ENCODE measurements at regions not wholly inside any gene's neighbourhood (a gene's known extent, or its start where the extent isn't known, plus 50 kb on each side); places are given as distances from the start of the nearest gene placed in this dataset.

- Histone ChIP-seq H3K27me3 (ENCODE audit: control insufficient read depth, insufficient read depth, low read length) (no peaks in the 10 kb centered on the region), H3K4me1 (ENCODE audit: control insufficient read depth, insufficient read depth, low read length) (no peaks in the 10 kb centered on the region), H3K27ac (ENCODE audit: low read depth, low read length) (no peak overlapping the region), H3K36me3 (ENCODE audit: control insufficient read depth, insufficient read depth, low read length) (no peaks in the 10 kb centered on the region), H3K9me3 (ENCODE audit: control insufficient read depth, insufficient read depth, low read length) (no peaks in the 10 kb centered on the region), H3K4me3 (ENCODE audit: low read depth, low read length) (no peak overlapping the region)
- DNase-seq (ENCODE audit: low read depth in 4 of 6, low spot score in 6 of 6), result no peak
- WGBS (ENCODE audit: insufficient coverage), result 84% methylated on average over 2 of the region's 2 CpGs
These were observed 214.5 kb upstream of the PUM3 start for GRCh38 chr9:3058409-3058808.

- Histone ChIP-seq H3K4me3 (ENCODE audit: low read depth, low read length) (no peak overlapping the region), H3K36me3 (ENCODE audit: control insufficient read depth, insufficient read depth, low read length) (no peaks in the 10 kb centered on the region), H3K27ac (ENCODE audit: low read depth, low read length) (no peak overlapping the region), H3K9me3 (ENCODE audit: control insufficient read depth, insufficient read depth, low read length) (no peaks in the 10 kb centered on the region), H3K27me3 (ENCODE audit: control insufficient read depth, insufficient read depth, low read length) (no peaks in the 10 kb centered on the region), H3K4me1 (ENCODE audit: control insufficient read depth, insufficient read depth, low read length) (no peaks in the 10 kb centered on the region)
- WGBS (ENCODE audit: insufficient coverage), result 100% methylated on average over 2 of the region's 6 CpGs
- DNase-seq (ENCODE audit: low read depth in 4 of 6, low spot score in 6 of 6), result no peak
These were observed 210.2 kb upstream of the PUM3 start for GRCh38 chr9:3054017-3054586.

DNA sequence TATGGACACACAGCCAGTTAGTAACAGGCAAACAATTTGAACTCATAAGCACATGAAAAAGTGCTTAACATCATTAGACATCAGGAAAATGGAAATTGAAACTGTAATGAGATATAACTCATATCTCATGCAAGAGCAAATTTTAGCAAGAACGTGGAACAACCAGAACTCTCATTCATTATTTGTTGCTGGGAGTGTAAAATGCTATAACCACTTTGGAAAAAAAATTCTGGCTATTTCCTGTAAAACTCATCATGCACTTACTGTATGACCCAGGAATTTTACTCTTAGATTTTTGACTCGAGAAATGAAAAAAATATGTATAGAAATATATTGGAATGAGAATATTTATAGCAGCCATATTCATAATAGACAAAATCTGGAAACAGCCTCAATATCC, 205.7 kb upstream of the PUM3 start:
- Histone ChIP-seq H3K27ac (ENCODE audit: low read depth, low read length) (no peak overlapping the region), H3K9me3 (ENCODE audit: control insufficient read depth, insufficient read depth, low read length) (no peaks in the 10 kb centered on the region), H3K4me1 (ENCODE audit: control insufficient read depth, insufficient read depth, low read length) (no peaks in the 10 kb centered on the region), H3K27me3 (ENCODE audit: control insufficient read depth, insufficient read depth, low read length) (no peaks in the 10 kb centered on the region), H3K4me3 (ENCODE audit: low read depth, low read length) (no peak overlapping the region), H3K36me3 (ENCODE audit: control insufficient read depth, insufficient read depth, low read length) (no peaks in the 10 kb centered on the region)
- WGBS (ENCODE audit: insufficient coverage), result no CpG with 5 or more reads among the region's 2 CpGs
- no peak for DNase-seq (ENCODE audit: low read depth in 4 of 6, low spot score in 6 of 6)

- Histone ChIP-seq H3K36me3 (ENCODE audit: control insufficient read depth, insufficient read depth, low read length) (no peaks in the 10 kb centered on the region), H3K27me3 (ENCODE audit: control insufficient read depth, insufficient read depth, low read length) (no peaks in the 10 kb centered on the region), H3K9me3 (ENCODE audit: control insufficient read depth, insufficient read depth, low read length) (no peaks in the 10 kb centered on the region), H3K27ac (ENCODE audit: low read depth, low read length) (no peak overlapping the region), H3K4me1 (ENCODE audit: control insufficient read depth, insufficient read depth, low read length) (no peaks in the 10 kb centered on the region), H3K4me3 (ENCODE audit: low read depth, low read length) (no peak overlapping the region)
- WGBS (ENCODE audit: insufficient coverage), result no CpG with 5 or more reads among the region's 3 CpGs
- no peak for DNase-seq (ENCODE audit: low read depth in 4 of 6, low spot score in 6 of 6)
These were observed 204.0 kb upstream of the PUM3 start for GRCh38 chr9:3047912-3048311.

DNA sequence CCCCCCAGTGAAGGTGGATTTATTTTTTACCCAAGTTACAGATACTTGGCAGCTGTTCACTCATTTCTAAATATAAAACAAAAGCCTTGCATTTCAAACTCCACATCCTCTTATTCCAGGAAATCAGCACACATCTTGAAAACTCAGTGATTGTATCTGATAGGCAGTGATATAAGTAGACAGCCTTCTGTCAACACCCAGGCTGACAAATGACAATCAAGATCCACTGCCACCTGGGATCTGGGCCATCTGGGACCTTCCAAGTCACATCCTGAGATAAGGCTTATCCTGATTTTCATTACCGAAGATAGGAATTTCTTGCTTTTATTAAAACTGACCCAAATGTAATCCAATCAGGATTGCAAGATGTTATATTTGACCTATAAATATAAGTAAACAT, 201.3 kb upstream of the PUM3 start:
- Histone ChIP-seq H3K27ac (ENCODE audit: low read depth, low read length) (no peak overlapping the region), H3K27me3 (ENCODE audit: control insufficient read depth, insufficient read depth, low read length) (no peaks in the 10 kb centered on the region), H3K4me3 (ENCODE audit: low read depth, low read length) (no peak overlapping the region), H3K4me1 (ENCODE audit: control insufficient read depth, insufficient read depth, low read length) (no peaks in the 10 kb centered on the region), H3K9me3 (ENCODE audit: control insufficient read depth, insufficient read depth, low read length) (no peaks in the 10 kb centered on the region), H3K36me3 (ENCODE audit: control insufficient read depth, insufficient read depth, low read length) (no peaks in the 10 kb centered on the region)
- WGBS (ENCODE audit: insufficient coverage), result no CpG with 5 or more reads among the region's 1 CpG
- peak in 1 of 6 donors; percentile 30 for DNase-seq (ENCODE audit: low read depth in 4 of 6, low spot score in 6 of 6)

GRCh38 chr9:3043369-3043768, 199.5 kb upstream of the PUM3 start:
- WGBS (ENCODE audit: insufficient coverage), result no CpG with 5 or more reads among the region's 4 CpGs
- H3K27ac ChIP-seq (ENCODE audit: low read depth, low read length), result no peak overlapping the region
- H3K4me3 ChIP-seq (ENCODE audit: low read depth, low read length), result no peak overlapping the region
- no peaks in the 10 kb centered on the region for H3K27me3 ChIP-seq (ENCODE audit: control insufficient read depth, insufficient read depth, low read length)
- H3K9me3 ChIP-seq (ENCODE audit: control insufficient read depth, insufficient read depth, low read length), result no peaks in the 10 kb centered on the region
- no peak for DNase-seq (ENCODE audit: low read depth in 4 of 6, low spot score in 6 of 6)
- no peaks in the 10 kb centered on the region for H3K4me1 ChIP-seq (ENCODE audit: control insufficient read depth, insufficient read depth, low read length)
- H3K36me3 ChIP-seq (ENCODE audit: control insufficient read depth, insufficient read depth, low read length), result no peaks in the 10 kb centered on the region

- Histone ChIP-seq H3K27me3 (ENCODE audit: control insufficient read depth, insufficient read depth, low read length) (no peaks in the 10 kb centered on the region), H3K4me3 (ENCODE audit: low read depth, low read length) (no peak overlapping the region), H3K9me3 (ENCODE audit: control insufficient read depth, insufficient read depth, low read length) (no peaks in the 10 kb centered on the region), H3K36me3 (ENCODE audit: control insufficient read depth, insufficient read depth, low read length) (no peaks in the 10 kb centered on the region), H3K27ac (ENCODE audit: low read depth, low read length) (no peak overlapping the region), H3K4me1 (ENCODE audit: control insufficient read depth, insufficient read depth, low read length) (no peaks in the 10 kb centered on the region)
- no CpG with 5 or more reads among the region's 3 CpGs for WGBS (ENCODE audit: insufficient coverage)
- peak in 1 of 6 donors; percentile 39 for DNase-seq (ENCODE audit: low read depth in 4 of 6, low spot score in 6 of 6)
These were observed 196.9 kb upstream of the PUM3 start for GRCh38 chr9:3040761-3041160.

GRCh38 chr9:3036333-3036700, 192.4 kb upstream of the PUM3 start:
- Histone ChIP-seq H3K4me3 (ENCODE audit: low read depth, low read length) (no peak overlapping the region), H3K27me3 (ENCODE audit: control insufficient read depth, insufficient read depth, low read length) (no peaks in the 10 kb centered on the region), H3K36me3 (ENCODE audit: control insufficient read depth, insufficient read depth, low read length) (no peaks in the 10 kb centered on the region), H3K9me3 (ENCODE audit: control insufficient read depth, insufficient read depth, low read length) (no peaks in the 10 kb centered on the region), H3K4me1 (ENCODE audit: control insufficient read depth, insufficient read depth, low read length) (no peaks in the 10 kb centered on the region), H3K27ac (ENCODE audit: low read depth, low read length) (no peak overlapping the region)
- WGBS (ENCODE audit: insufficient coverage), result no CpG with 5 or more reads among the region's 1 CpG
- no peak for DNase-seq (ENCODE audit: low read depth in 4 of 6, low spot score in 6 of 6)

GRCh38 chr9:3035579-3036332, 191.9 kb upstream of the PUM3 start:
- DNase-seq (ENCODE audit: low read depth in 4 of 6, low spot score in 6 of 6), result peak in 2 of 6 donors; percentile 17 to 35
- Histone ChIP-seq H3K36me3 (ENCODE audit: control insufficient read depth, insufficient read depth, low read length) (no peaks in the 10 kb centered on the region), H3K27ac (ENCODE audit: low read depth, low read length) (no peak overlapping the region), H3K4me1 (ENCODE audit: control insufficient read depth, insufficient read depth, low read length) (no peaks in the 10 kb centered on the region), H3K4me3 (ENCODE audit: low read depth, low read length) (no peak overlapping the region), H3K27me3 (ENCODE audit: control insufficient read depth, insufficient read depth, low read length) (no peaks in the 10 kb centered on the region), H3K9me3 (ENCODE audit: control insufficient read depth, insufficient read depth, low read length) (no peaks in the 10 kb centered on the region)
- 65% methylated on average over 2 of the region's 8 CpGs for WGBS (ENCODE audit: insufficient coverage)

GRCh38 chr9:3032898-3033297, 189.0 kb upstream of the PUM3 start:
- Histone ChIP-seq H3K36me3 (ENCODE audit: control insufficient read depth, insufficient read depth, low read length) (no peaks in the 10 kb centered on the region), H3K27me3 (ENCODE audit: control insufficient read depth, insufficient read depth, low read length) (no peaks in the 10 kb centered on the region), H3K9me3 (ENCODE audit: control insufficient read depth, insufficient read depth, low read length) (no peaks in the 10 kb centered on the region), H3K4me1 (ENCODE audit: control insufficient read depth, insufficient read depth, low read length) (peaks cover 7% of the 10 kb centered on the region), H3K4me3 (ENCODE audit: low read depth, low read length) (no peak overlapping the region), H3K27ac (ENCODE audit: low read depth, low read length) (no peak overlapping the region)
- DNase-seq (ENCODE audit: low read depth in 4 of 6, low spot score in 6 of 6), result peak in 1 of 6 donors; percentile 16
- WGBS (ENCODE audit: insufficient coverage), result 95% methylated on average over 2 of the region's 4 CpGs

Data from spinal cord (tissue), 9 donors.